Hematopoietic multipotent progenitor cell treated with erythropoietin and hydrocortisone succinate and interleukin-3 and kit ligand, for 6 days (in vitro differentiated cells): ENCODE measurements at regions not wholly inside any gene's neighbourhood (a gene's known extent, or its start where the extent isn't known, plus 50 kb on each side); places are given as distances from the start of the nearest gene placed in this dataset.

Source experiments
- DNase-seq: peaks from one replicate; pipeline ENCODE4 v3.0.0-alpha.2; 2015

DNA sequence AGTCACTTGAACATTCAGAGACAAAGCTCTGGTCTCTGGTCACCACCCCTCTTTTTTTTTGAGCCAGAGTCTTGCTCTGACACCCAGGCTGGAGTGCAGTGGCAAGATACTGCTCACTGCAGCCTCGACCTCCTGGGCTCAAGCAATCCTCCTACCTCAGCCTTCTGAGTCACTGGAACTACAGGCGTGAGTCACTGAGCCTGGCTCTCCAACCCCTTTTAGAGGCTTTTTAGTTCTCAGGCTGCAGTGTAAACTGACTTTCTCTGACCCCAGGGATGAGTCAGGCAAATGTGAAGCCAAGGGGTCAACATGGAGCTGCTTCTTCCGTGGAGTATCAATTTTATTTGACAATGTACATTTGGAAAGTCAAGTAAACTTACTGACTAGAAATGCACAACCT, 229.2 kb downstream of the PTTG2 start:
- no peak for DNase-seq

DNA sequence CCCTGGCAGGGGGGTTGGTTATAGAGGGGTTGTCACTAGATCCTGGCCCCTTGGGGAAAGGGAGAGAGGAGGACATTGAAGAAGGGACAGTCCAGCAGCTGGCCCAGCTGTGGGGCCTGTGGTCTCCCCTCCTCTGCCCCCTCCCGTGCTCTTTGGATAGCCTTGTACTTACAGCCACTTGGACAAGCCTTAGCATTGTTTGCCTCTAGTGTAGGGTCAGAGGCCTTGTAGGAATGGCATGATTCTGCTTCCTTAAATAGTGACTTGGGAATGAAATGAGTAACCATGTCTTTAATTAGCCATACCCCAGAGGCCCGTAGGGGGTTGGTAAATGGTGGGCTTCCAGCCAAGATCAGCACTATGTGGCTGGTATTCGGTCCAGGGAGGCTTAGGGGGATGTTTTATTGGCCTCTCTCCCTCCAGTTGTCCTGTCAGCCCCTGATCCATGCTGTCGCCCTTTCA, 230.6 kb downstream of the PTTG2 start:
- DNase-seq, result no peak

DNA sequence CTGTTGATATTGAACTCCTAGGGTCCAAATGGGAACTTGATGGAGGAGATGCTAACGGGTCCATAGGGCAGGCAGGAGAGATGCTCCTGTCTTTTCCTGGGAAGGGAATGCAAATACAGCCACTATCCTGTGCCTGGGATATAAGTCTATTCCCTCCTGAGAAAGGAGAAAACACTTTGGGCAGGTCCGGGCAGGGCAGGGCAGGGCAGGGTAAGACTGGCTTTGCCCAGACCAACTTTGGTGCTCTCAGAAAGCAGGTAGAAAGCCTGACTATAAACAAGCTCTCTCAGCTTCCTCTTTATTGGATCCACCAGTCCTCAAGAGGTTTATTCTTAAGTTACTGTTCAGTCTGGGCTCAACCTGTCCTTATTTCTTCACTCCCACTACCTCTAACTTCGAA, 232.3 kb downstream of the PTTG2 start:
- DNase-seq, result no peak

DNA sequence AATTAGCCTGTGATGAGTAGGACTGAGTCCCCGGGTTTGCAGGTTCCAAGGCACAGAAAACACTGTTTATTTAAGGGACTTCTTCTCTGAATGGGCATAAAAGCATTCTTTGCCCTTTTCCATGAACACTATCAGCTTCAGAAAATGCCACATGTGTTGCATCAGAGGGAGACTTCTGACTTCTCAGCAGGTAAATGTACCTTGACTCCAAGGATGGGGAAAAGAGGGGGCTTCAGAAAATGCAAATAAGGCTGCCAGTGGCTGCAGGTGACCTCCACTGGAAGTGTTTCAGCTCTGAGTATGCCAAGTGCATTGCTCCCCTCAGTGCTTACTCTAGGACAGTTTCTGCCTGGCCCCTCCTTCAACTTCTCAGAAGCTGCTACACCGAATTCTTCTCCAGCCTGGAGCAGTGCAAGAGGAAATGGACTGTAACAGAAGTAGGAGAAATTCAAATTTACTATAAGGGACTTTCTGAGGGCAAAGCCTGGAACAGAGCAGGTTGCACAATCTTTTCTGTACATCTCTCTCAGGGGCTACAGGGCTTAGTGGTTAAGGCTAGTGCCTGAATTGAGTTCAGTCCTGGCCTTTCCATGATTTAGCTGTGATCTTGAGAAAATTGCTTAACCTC, 233.2 kb downstream of the PTTG2 start:
- DNase-seq, result no peak

DNA sequence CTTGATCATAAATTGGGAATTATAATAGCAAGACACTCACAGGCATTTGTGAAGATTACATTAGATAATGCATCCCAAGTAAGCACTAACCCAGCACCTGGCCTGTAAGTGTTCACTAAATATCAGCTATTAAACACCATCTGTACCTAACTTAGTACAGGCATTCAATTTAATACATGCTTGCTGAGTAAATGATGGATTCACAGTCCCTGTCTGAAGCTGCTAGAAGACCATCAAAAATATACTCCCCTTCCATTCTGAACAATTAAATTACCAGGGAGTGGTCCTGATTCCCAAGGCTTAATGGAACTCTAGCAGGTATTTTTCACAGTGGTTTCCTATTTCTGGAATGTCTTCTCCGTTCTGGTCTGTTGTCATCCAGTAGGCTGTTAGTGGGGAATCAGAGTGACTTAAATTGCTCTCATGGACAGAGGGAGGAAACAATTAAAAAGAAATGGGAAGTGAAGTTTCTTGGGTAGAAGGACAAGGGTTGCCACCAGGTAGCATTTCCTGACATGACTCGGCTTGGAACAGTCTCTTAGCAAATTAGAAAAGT, 233.9 kb downstream of the PTTG2 start:
- DNase-seq, result no peak

DNA sequence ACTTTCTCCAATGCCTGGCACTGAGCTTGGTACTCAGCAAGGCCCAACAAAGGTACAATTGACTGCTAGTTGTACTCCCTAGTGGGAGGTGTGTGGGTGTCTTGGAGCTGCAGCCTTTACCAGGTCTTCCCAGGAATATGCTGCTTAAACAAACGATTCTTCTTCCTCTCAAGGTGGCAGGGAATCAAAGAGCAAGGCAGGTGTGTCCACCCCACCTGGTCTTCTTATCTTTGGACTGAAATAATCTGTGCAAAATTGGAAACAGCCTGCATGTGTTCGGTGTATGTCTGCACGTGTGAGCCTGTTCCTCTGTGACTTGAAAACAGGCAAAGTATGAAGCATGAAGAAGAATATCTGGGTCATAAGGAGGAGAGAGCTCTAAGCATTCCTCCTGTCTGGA, 235.3 kb downstream of the PTTG2 start:
- no peak for DNase-seq

DNA sequence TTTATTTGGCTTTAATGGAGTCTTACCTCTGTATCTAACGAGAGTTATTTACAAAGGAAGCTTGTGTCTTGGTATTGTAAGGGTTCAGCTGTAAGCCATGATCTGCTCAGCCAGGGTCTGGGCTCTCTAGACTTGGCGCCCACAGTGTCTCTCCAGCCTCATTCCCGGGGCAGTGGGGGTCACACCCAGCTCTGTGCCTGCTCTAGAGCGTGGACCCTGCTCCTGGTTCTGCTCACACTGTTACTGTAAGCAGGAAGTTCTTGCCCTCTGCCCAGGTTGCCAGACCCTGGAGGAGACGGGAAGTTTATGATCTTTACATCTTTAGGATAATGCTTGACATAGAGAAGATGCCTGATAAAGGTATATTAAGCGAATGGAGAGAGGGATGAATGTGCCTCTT, 235.7 kb downstream of the PTTG2 start:
- DNase-seq, result no peak

DNA sequence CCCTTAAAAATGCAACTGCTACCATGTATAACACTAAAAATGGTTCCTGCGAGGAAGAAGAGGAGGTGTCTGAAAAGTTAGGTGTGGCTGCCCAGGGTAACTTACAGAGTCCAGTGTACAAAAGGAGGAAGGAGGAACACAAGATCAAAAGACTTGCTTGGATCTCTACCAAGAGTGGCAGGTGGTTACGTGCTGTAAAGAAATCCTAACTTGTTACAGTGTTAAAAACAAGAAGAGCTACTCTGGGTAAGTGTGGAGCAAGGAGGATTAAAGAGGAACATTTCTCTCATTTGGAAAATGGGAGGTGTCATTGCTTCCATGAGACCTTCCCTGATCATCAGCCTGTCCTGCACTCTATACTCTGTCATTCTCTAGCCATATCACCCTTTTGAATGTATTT, 242.0 kb downstream of the PTTG2 start:
- DNase-seq, result no peak

DNA sequence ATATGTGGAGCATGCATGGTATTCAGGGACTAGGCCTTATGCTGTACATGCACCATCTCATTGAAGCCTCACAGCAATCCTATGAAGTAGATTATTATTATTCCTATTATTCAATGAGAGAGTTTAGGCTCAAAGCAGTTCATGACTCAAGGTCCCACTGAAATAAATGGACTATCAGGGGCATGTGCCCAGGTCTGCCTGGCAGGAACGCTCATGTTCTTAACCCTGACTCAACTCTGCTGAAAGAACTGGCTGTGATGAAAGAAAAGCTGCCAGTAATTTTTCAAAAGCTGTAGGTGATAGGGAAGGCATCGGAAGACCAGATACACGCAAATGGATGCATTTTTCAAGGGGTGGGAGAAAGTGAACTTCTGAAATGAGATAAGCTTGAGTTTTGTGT, 243.4 kb downstream of the PTTG2 start:
- no peak for DNase-seq

DNA sequence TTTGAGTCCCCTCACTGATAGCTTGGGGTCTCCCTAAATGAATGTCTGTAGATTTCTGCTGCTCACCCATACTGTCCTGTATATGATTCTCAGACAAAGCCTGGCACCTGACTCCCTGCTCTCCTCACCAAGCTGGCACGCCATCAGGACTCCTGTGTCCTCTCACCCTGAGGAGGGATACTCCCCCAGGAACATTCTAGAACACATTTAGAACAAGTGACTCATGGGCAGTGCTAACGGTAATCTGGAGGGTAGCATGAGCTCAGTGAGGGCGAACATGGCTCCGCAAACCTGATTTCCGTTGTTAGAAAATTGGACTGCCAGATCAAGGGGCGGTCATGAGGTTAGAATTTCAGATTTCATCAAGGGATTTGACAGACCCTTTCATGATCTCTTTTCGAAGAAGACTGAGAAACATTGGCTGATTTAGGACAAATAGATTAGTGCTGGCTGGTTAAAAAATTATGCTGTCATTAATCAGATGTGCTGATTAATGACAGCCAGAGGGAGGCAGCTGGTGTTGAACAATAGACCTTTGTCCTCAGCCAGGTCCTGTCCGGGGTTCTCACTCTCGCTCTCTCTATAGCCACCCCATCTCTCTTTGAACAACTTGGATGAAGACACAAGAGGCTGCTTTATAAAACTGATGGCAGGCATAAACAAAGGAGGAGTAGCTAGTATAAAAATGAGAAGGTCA, 244.3 kb downstream of the PTTG2 start:
- no peak for DNase-seq

DNA sequence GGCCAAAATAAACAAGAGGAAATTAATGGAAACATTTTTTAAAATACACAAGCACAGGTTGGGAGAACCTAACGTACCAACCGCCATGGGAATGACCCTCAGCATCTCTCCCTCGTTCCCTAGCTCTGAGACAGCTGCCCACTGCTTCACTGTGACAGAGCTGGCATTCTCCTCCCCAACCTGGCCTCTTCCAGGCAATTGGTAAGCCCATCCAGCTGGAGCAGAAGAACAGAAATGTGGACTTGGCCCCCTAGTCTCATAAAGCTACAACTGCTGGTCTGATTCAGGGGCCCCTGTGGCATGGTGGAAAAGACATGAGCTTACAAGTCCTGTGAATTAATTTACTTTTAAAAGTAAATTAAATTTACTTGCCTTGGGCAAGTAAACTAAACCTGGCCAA, 245.1 kb downstream of the PTTG2 start:
- DNase-seq, result no peak

DNA sequence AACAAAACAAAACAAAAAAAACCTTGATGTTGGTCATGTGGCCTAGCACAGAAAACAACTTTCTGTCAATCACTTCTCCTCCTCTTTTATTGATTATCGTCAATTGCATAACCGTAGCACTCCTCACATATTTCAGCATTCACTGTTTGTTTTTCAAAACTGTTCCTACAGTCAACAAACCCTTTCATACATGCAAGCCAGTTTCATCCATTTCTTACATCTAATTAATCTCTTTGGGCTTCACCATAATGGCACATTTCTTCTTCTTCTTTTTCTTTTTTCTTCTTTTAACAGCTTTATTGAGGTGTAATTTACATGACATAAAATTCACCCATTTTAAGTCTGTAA, 246.9 kb downstream of the PTTG2 start:
- no peak for DNase-seq

DNA sequence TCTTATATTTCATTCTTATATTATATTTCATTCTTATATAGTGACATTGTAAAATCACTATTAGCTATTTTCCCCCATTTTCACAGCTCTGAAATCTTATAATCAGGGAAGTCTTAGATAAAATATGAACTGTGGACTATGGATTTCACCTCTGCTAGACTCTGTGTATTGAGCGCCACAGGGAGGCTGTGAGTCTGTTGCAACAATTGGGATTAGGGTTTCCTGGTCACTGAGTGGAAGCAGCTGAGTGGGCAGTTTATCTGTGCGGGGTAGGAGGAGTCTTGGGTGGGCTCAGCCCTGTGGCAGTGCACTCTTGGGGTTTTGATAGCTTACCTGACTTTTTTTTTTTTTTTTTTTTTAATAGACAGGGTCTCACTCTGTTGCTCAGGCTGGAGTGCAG, 249.5 kb downstream of the PTTG2 start:
- DNase-seq, result no peak

DNA sequence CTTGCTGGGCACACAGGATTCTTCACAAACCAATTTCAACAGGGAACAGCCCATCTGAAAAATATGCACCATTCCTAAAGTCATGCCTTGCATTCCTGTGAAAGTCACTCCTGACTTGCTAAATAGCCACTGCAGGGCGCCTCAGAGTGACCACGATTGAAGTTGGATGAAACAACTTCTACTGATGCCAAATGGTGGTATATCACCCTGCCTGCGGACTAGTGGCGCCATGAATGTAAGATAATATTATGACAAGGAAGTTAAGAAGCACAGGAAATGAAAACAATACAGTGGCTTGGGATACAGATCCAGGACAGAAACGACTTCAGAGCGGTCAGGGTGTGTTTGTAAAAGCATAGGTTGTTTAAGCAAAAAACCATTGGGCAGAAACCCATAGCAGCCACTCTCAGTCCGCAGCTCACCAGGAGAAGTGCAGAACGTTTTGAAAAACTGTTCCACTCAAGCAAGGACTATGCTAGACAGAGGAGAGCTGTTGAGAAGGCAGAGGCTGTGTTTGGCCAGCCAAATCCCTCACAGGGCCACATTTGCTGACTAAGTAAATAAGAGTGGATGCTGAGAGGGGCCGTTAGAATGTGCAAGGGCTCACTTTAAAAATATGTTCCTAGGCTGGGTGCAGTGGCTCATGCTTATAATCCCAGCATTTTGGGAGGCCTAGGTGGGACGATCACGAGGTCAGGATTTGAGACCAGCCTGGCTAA, 250.4 kb downstream of the PTTG2 start:
- DNase-seq, result no peak

DNA sequence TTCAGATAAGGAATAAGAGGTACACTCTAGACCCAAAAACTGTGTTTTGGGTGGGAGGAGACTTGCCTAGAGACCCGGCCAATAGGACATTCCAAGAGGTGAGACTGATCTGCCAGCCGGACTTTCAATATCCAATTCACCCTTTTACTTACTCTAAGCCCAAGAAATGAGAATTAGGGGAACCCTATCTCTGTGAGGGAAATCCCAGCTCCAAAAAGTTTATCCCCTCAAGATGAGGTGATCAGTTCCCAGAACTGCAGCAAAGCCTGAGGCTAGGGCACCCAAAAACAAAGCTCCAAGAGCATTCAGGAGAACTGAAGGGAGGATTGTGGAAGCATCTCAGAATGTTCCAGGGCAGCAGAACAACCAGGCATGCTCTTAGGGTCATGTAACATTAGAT, 251.7 kb downstream of the PTTG2 start:
- DNase-seq, result no peak

DNA sequence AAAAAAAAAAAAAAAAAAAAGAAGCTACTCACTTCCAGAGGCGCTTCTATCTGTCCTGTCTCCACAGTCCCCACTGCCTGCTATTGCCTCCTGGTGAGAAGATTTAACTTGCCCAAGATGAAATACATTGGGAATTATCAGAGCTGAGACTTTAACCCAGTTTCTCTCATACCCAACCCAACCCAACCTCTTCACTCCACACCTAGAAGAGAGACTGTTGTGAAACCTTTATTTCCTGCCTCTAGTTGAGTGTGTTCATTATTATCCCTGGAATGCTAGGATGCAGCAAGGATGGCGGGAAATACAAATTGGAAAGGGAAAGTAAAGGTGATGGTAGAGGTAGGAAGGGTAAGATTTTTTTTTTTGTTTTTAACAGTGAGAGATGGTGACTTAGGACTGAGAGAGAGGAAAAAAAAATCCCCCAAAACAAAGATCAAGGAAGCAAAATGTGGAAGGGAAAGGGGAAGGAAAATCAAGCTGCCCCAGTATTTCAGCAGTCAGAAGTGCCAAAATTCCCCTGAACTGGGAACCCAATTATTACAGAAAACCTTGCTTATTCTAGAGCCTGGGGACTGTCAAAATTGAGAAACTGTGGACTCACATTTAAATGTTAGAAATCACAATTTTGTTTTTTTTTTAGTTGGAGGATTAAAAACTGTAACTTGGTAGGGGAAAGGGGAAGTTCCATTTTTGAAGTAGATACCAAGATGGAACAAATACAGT, 253.0 kb downstream of the PTTG2 start:
- DNase-seq, result no peak

DNA sequence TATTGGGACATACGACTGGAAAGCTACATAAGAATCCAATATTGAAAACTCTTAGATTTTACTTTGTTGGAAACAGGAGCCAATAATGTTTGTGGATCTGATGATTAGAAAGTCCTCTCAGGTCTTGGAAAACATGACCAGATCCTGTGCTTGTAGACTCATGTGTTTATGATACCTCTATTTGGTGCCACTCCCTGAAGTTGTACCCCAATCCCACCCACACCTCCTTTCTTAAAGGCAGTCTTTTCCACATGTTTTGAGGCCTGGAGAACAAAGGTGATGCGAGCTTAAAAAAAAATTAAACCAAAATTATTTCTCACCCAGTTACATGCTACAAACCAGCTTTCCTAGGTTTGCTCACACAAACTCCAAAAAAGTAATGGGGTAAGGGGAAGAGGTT, 262.7 kb downstream of the PTTG2 start:
- no peak for DNase-seq

DNA sequence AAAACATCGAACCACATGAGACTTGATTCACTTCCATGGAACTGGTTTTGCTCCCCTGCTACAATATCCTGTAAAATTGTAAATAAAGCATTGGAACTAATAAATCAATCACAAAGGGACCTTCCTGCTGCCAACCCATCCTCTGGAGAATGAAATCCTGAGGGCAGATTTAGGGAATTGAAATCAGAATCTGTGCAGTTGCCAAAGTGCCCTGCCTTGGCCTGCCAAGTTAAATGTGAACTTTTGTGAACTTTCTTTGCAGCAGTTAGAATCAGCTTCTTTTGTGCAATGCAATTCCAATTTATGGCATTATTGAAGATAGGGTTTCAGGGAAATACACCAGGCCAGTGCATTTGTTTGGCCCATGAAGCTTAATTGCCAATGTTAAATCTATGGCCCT, 263.1 kb downstream of the PTTG2 start:
- no peak for DNase-seq

DNA sequence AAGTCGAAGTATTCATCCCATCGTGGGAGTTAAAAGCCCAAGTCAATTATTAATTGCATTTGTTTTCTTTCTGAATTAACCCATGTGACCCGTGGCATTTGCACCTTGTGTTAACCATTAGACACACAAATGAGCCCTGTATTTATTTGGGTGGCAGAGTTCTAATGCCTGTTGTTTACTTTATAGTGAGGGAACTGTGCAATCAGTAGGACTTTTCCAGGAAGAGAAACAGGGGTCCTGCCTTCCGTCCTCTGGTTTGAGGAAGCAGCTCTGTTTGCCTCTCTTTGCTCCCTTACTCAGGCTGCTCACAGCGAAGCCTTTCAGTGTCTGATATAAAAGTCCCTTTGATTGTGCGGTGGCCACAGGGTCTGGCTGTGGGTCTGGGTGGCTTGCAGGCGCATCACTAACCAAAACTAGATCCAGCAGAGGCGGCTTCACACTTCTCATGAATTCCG, 263.6 kb downstream of the PTTG2 start:
- no peak for DNase-seq

DNA sequence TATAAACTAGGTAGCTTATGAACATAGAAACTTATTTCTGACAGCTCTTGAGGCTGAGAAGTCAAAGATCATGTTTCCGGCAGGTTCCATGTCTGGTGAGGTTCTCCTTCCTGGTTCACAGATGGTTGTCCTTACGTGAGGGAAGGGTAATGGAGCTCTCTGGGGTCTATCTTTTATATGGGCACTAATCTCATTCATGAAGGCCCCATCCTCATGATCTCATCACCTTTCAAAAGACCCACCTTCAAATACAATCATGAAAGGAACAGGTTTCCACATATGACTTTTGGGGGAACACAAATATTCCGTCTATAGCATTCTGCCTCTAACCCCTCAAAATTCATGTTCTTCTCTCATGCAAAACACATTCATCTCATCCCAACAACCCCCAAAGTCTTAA, 264.7 kb downstream of the PTTG2 start:
- DNase-seq, result no peak

DNA sequence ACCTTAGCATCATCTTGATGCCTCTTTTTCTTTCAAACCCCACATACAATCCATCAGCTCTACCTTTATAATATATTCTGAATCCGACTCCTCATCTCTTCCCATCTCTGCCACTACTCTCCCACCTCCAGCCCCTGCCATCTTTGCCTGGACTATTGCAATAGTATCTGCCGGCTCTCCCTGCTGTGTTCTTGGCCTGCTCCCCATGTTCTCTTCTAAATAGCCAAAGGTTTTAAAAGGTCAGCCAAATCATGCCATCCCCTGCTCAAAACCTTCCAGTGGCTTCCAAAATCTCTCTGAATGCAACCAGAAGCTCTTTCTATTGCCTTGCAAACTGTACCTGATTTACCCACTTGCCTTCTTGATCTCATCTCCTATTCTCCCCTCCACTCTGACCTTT, 266.0 kb downstream of the PTTG2 start:
- DNase-seq, result no peak

DNA sequence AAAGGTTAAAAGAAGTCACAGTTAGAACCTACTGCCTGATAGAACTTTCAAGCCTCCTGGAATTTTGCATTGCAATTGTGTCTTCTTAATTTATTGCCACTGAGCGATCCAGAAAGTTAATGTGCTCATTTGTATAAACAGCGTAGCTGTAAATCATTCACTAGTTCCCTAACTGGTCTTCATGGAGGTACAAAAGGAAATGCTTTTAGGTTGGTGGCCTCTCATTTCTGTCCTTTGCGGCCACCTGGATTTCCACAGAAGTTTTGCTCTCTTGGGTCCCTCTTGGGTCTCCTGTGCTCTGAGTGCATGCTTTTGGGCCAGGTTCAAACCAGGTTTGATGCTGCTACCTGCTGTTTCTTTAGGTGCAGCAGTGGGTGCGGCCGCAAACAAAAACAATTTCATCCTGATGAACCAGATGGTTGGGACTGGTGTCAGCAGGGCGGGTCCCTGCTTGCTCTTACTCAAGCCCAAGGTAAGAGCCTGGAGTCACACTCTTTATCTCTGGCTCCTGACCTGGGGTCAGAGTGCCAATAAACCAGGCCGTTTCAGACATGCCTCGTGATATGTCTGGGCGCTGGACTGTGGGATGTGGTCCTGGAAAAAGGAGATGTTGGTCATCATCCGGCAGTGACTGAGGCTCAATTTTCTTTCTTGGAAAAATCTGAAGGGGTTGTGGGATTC, 270.1 kb downstream of the PTTG2 start:
- no peak for DNase-seq
